NCI-H82 treated with DMSO at 0.1 percent for 48 hours (cell line): ENCODE measurements at regions not wholly inside any gene's neighbourhood (a gene's known extent, or its start where the extent isn't known, plus 50 kb on each side); places are given as distances from the start of the nearest gene placed in this dataset.

ENCODE experiments used
- DNase-seq: peaks from one replicate; lab custom pipeline; 2025; ENCODE audit not compliant: unreplicated experiment; lab: John Stamatoyannopoulos, UW

- DNase-seq: no peak
Observed at GRCh38 chr11:130706572-130706971, 209.7 kb downstream of the SNX19 start.

- DNase-seq: no peak
Observed at GRCh38 chr11:130707217-130707616, 209.1 kb downstream of the SNX19 start.

GRCh38 chr11:130709531-130709930 lies 206.7 kb downstream of the SNX19 start:
- DNase-seq: no peak

- DNase-seq: no peak
Observed at GRCh38 chr11:130710021-130710420, 206.3 kb downstream of the SNX19 start.

- no peak for DNase-seq
Observed at GRCh38 chr11:130710497-130711012, 205.7 kb downstream of the SNX19 start.

GRCh38 chr11:130711193-130711592 lies 205.1 kb downstream of the SNX19 start:
- no peak for DNase-seq

- no peak for DNase-seq
Observed at GRCh38 chr11:130712480-130712879, 203.8 kb downstream of the SNX19 start.

- no peak for DNase-seq
Observed at GRCh38 chr11:130715085-130715876, 201.0 kb downstream of the SNX19 start.

GRCh38 chr11:130715877-130716220 lies 200.4 kb downstream of the SNX19 start:
- DNase-seq: no peak

- DNase-seq: no peak
Observed at GRCh38 chr11:130718120-130718519, 198.2 kb downstream of the SNX19 start.

GRCh38 chr11:130719220-130719915 lies 196.9 kb downstream of the SNX19 start:
- no peak for DNase-seq

GRCh38 chr11:130720232-130721022 lies 195.9 kb downstream of the SNX19 start:
- no peak for DNase-seq

GRCh38 chr11:130721023-130721681 lies 195.1 kb downstream of the SNX19 start:
- DNase-seq: no peak

GRCh38 chr11:130721736-130722135 lies 194.5 kb downstream of the SNX19 start:
- no peak for DNase-seq

- DNase-seq: no peak
Observed at GRCh38 chr11:130722401-130722800, 193.9 kb downstream of the SNX19 start.

- DNase-seq: no peak
Observed at GRCh38 chr11:130725421-130726233, 190.7 kb downstream of the SNX19 start.

- no peak for DNase-seq
Observed at GRCh38 chr11:130726234-130727037, 189.8 kb downstream of the SNX19 start.

GRCh38 chr11:130727157-130728119 lies 188.8 kb downstream of the SNX19 start:
- DNase-seq: no peak
